Activated T-helper 1 cell treated with anti-CD3 and anti-CD28 coated beads, Interleukin-12 subunit alpha, Interleukin-12 subunit beta, Interleukin-2, Interleukin-4 antibody, amounts not matched to agents 30 ng/mL and 10 ng/mL and 1 ng/mL, durations not matched to agents 14 hours and 24 hours and 36 hours (primary cell): ENCODE measurements at regions not wholly inside any gene's neighbourhood (a gene's known extent, or its start where the extent isn't known, plus 50 kb on each side); places are given as distances from the start of the nearest gene placed in this dataset.

Source experiments
- DNase-seq: peaks from one replicate; pipeline ENCODE4 v3.0.0; 2021; ENCODE audit warnings: low spot score
- H3K27ac Mint-ChIP-seq: one replicate; pipeline ENCODE4 v1.8.0; 2021; ENCODE audit warnings: mild to moderate bottlenecking, mixed read lengths
- H3K27me3 Mint-ChIP-seq: one replicate; pipeline ENCODE4 v1.8.0; 2022; ENCODE audit warnings: mild to moderate bottlenecking, moderate library complexity, mixed read lengths; ENCODE audit not compliant: insufficient read depth
- H3K36me3 Mint-ChIP-seq: one replicate; pipeline ENCODE4 v1.8.0; 2021; ENCODE audit warnings: low read depth, mixed read lengths
- H3K4me1 Mint-ChIP-seq: one replicate; pipeline ENCODE4 v1.8.0; 2021; ENCODE audit warnings: low read depth, mixed read lengths
- H3K4me3 Mint-ChIP-seq: one replicate; pipeline ENCODE4 v1.8.0; 2021; ENCODE audit warnings: mild to moderate bottlenecking, moderate library complexity, mixed read lengths
- H3K9me3 Mint-ChIP-seq: one replicate; pipeline ENCODE4 v1.8.0; 2021; ENCODE audit warnings: mixed read lengths
- intact Hi-C: fragments of 100-400 bp; cut with micrococcal nuclease; formaldehyde crosslinking; loops from one replicate; pipeline ENCODE4 v1.15.1; 2024

GRCh38 chr17:13202835-13203234 lies 185.0 kb upstream of the ELAC2 start:
- Mint-ChIP-seq H3K27me3 (no peaks in the 10 kb centered on the region), H3K27ac (no peak overlapping the region), H3K4me3 (no peak overlapping the region), H3K9me3 (no peaks in the 10 kb centered on the region), H3K36me3 (no peaks in the 10 kb centered on the region), H3K4me1 (no peaks in the 10 kb centered on the region)
- no peak for DNase-seq
- intact Hi-C loops = no loop called here

- Mint-ChIP-seq H3K4me3 (no peak overlapping the region), H3K36me3 (no peaks in the 10 kb centered on the region), H3K27ac (no peak overlapping the region), H3K4me1 (no peaks in the 10 kb centered on the region), H3K27me3 (no peaks in the 10 kb centered on the region), H3K9me3 (no peaks in the 10 kb centered on the region)
- intact Hi-C loops = no loop called here
- no peak for DNase-seq
These were observed 182.8 kb upstream of the ELAC2 start for GRCh38 chr17:13200671-13201070.

GRCh38 chr17:13199425-13199824 lies 181.6 kb upstream of the ELAC2 start:
- Mint-ChIP-seq H3K9me3 (no peaks in the 10 kb centered on the region), H3K4me1 (no peaks in the 10 kb centered on the region), H3K4me3 (no peak overlapping the region), H3K36me3 (no peaks in the 10 kb centered on the region), H3K27ac (no peak overlapping the region), H3K27me3 (no peaks in the 10 kb centered on the region)
- DNase-seq = no peak
- intact Hi-C loops = no loop called here

- no peak for DNase-seq
- Mint-ChIP-seq H3K4me3 (no peak overlapping the region), H3K36me3 (no peaks in the 10 kb centered on the region), H3K27ac (no peak overlapping the region), H3K27me3 (no peaks in the 10 kb centered on the region), H3K4me1 (no peaks in the 10 kb centered on the region), H3K9me3 (no peaks in the 10 kb centered on the region)
- intact Hi-C loops = no loop called here
These were observed 179.8 kb upstream of the ELAC2 start for GRCh38 chr17:13197586-13197985.

GRCh38 chr17:13194887-13195286 lies 177.1 kb upstream of the ELAC2 start:
- Mint-ChIP-seq H3K27ac (no peak overlapping the region), H3K4me3 (no peak overlapping the region), H3K9me3 (no peaks in the 10 kb centered on the region), H3K27me3 (no peaks in the 10 kb centered on the region), H3K36me3 (no peaks in the 10 kb centered on the region), H3K4me1 (no peaks in the 10 kb centered on the region)
- DNase-seq = no peak
- intact Hi-C loops = no loop called here

GRCh38 chr17:13182854-13183253 lies 165.0 kb upstream of the ELAC2 start:
- Mint-ChIP-seq H3K27ac (no peak overlapping the region), H3K4me1 (no peaks in the 10 kb centered on the region), H3K9me3 (no peaks in the 10 kb centered on the region), H3K36me3 (no peaks in the 10 kb centered on the region), H3K27me3 (no peaks in the 10 kb centered on the region), H3K4me3 (no peak overlapping the region)
- intact Hi-C loops = no loop called here
- no peak for DNase-seq

GRCh38 chr17:13182450-13182849 lies 164.6 kb upstream of the ELAC2 start:
- intact Hi-C loops = no loop called here
- H3K4me3 Mint-ChIP-seq = no peak overlapping the region
- DNase-seq = no peak
- H3K9me3 Mint-ChIP-seq = no peaks in the 10 kb centered on the region
- H3K36me3 Mint-ChIP-seq = no peaks in the 10 kb centered on the region
- H3K27me3 Mint-ChIP-seq = no peaks in the 10 kb centered on the region
- H3K27ac Mint-ChIP-seq = no peak overlapping the region
- H3K4me1 Mint-ChIP-seq = no peaks in the 10 kb centered on the region

- intact Hi-C loops = no loop called here
- H3K27ac Mint-ChIP-seq = no peak overlapping the region
- no peak for DNase-seq
These were observed 163.9 kb upstream of the ELAC2 start for GRCh38 chr17:13181683-13182082.

GRCh38 chr17:13176436-13176835 lies 158.6 kb upstream of the ELAC2 start:
- DNase-seq = no peak
- Mint-ChIP-seq H3K9me3 (peaks cover 8% of the 10 kb centered on the region), H3K27ac (no peak overlapping the region), H3K4me3 (no peak overlapping the region), H3K36me3 (no peaks in the 10 kb centered on the region), H3K4me1 (no peaks in the 10 kb centered on the region), H3K27me3 (no peaks in the 10 kb centered on the region)
- intact Hi-C loops = no loop called here

More at GRCh38 chr17:13181683-13182082, 163.9 kb upstream of the ELAC2 start:
- Mint-ChIP-seq H3K36me3 (no peaks in the 10 kb centered on the region), H3K4me3 (no peak overlapping the region), H3K27me3 (no peaks in the 10 kb centered on the region), H3K4me1 (no peaks in the 10 kb centered on the region), H3K9me3 (no peaks in the 10 kb centered on the region)

GRCh38 chr17:13171790-13172189 lies 154.0 kb upstream of the ELAC2 start:
- Mint-ChIP-seq H3K36me3 (no peaks in the 10 kb centered on the region), H3K27me3 (no peaks in the 10 kb centered on the region), H3K27ac (no peak overlapping the region), H3K4me3 (no peak overlapping the region), H3K9me3 (peaks cover 18% of the 10 kb centered on the region), H3K4me1 (no peaks in the 10 kb centered on the region)
- no peak for DNase-seq
- intact Hi-C loops = no loop called here

GRCh38 chr17:13162361-13162760 lies 144.5 kb upstream of the ELAC2 start:
- Mint-ChIP-seq H3K27ac (no peak overlapping the region), H3K27me3 (no peaks in the 10 kb centered on the region), H3K36me3 (no peaks in the 10 kb centered on the region), H3K4me3 (no peak overlapping the region), H3K9me3 (no peaks in the 10 kb centered on the region), H3K4me1 (no peaks in the 10 kb centered on the region)
- intact Hi-C loops = no loop called here
- no peak for DNase-seq

- H3K4me3 Mint-ChIP-seq = no peak overlapping the region
- no peak overlapping the region for H3K27ac Mint-ChIP-seq
- H3K36me3 Mint-ChIP-seq = no peaks in the 10 kb centered on the region
- H3K4me1 Mint-ChIP-seq = no peaks in the 10 kb centered on the region
- no peak for DNase-seq
- intact Hi-C loops = no loop called here
- H3K27me3 Mint-ChIP-seq = no peaks in the 10 kb centered on the region
- no peaks in the 10 kb centered on the region for H3K9me3 Mint-ChIP-seq
These were observed 143.0 kb upstream of the ELAC2 start for GRCh38 chr17:13160790-13161189.

- Mint-ChIP-seq H3K9me3 (no peaks in the 10 kb centered on the region), H3K4me1 (no peaks in the 10 kb centered on the region), H3K27ac (no peak overlapping the region), H3K36me3 (no peaks in the 10 kb centered on the region), H3K4me3 (no peak overlapping the region), H3K27me3 (no peaks in the 10 kb centered on the region)
- intact Hi-C loops = no loop called here
- no peak for DNase-seq
These were observed 142.5 kb upstream of the ELAC2 start for GRCh38 chr17:13160296-13160695.

GRCh38 chr17:13158494-13159240 lies 140.8 kb upstream of the ELAC2 start:
- H3K27ac Mint-ChIP-seq = no peak overlapping the region
- H3K4me1 Mint-ChIP-seq = no peaks in the 10 kb centered on the region
- no peaks in the 10 kb centered on the region for H3K36me3 Mint-ChIP-seq
- no peaks in the 10 kb centered on the region for H3K9me3 Mint-ChIP-seq
- no peaks in the 10 kb centered on the region for H3K27me3 Mint-ChIP-seq
- no peak overlapping the region for H3K4me3 Mint-ChIP-seq
- intact Hi-C loops = no loop called here
- DNase-seq = no peak
